ENCODE measurements at regions not wholly inside any gene's neighbourhood (a gene's known extent, or its start where the extent isn't known, plus 50 kb on each side); places are given as distances from the start of the nearest gene placed in this dataset.

- Histone ChIP-seq H3K4me1 (ENCODE audit: control insufficient read depth, insufficient read depth, low read length) (peaks cover 13% of the 10 kb centered on the region), H3K27ac (ENCODE audit: low read depth, low read length) (no peak overlapping the region), H3K9ac (ENCODE audit: low read length) (no peak overlapping the region), H3K4me3 (ENCODE audit: low read depth, low read length) (no peak overlapping the region), H3K36me3 (ENCODE audit: control insufficient read depth, insufficient read depth, low read length) (no peaks in the 10 kb centered on the region), H3K9me3 (ENCODE audit: control insufficient read depth, insufficient read depth, low read depth, low read length) (no peaks in the 10 kb centered on the region), H3K27me3 (ENCODE audit: control insufficient read depth, insufficient read depth, low read length) (no peaks in the 10 kb centered on the region)
Observed at GRCh38 chr9:7284117-7284516, 515.5 kb downstream of the DMAC1 start.

DNA sequence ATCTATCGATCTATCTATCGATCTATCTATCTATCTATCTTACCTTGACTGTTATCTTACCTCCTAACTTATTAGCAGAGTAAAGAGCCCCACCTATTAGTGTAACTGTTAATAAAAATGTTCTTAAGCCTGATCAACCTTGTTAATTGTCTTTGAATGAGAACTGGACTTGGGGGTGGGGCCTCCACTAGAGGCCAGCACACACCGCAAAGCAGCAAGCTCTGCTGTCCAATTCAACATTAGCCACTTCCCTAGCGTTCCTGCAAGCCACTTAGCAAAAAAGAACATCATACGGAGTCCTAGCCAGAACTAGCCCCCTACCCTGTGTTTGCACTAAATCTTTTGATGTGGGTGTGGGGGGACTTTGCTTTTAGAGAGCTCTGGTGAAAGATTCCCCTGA is 515.8 kb downstream of the KDM4C start:
- no peak overlapping the region for H3K4me3 ChIP-seq (ENCODE audit: low read depth, low read length)
- H3K36me3 ChIP-seq (ENCODE audit: control insufficient read depth, insufficient read depth, low read length): no peaks in the 10 kb centered on the region
- no peak overlapping the region for H3K9ac ChIP-seq (ENCODE audit: low read length)

DNA sequence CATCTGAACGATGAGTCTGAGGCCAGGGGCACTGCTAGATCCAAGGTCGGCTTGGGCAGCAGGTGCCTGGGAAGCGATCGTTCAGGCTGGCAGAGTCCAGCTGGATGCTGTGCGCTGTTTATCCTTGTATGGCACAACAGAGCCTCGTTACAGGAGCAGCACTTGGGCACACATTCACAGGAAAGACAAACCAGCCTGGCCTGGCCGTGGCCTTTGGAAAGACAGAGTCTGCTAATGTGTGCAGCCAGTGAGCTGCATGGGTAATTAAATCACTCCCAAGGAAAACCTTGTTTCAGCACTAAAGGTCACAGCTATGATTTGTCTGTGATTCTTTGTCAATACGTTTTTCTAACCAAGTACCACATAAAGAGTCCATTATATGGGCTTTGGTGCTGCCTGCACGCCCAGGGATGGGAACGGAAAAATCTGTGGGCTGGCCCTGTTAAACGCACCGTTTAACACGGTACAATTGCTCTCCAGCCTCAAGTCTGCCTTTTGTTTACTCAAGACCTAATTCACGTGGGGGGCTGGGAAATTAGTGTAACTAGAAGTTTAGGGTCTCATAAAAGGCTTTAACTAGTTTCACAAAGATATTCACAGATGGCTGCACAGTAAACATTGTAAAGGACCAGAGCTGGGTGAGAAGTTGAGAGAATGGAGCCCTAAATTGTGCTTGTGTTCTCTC is 509.3 kb downstream of the KDM4C start:
- Histone ChIP-seq H3K4me1 (ENCODE audit: control insufficient read depth, insufficient read depth, low read length) (peaks cover 9% of the 10 kb centered on the region), H3K27ac (ENCODE audit: low read depth, low read length) (no peak overlapping the region), H3K9me3 (ENCODE audit: control insufficient read depth, insufficient read depth, low read depth, low read length) (no peaks in the 10 kb centered on the region), H3K27me3 (ENCODE audit: control insufficient read depth, insufficient read depth, low read length) (peaks cover 3% of the 10 kb centered on the region; the same call in 1 of the 2 replicates), H3K9ac (ENCODE audit: low read length) (no peak overlapping the region), H3K4me3 (ENCODE audit: low read depth, low read length) (no peak overlapping the region), H3K36me3 (ENCODE audit: control insufficient read depth, insufficient read depth, low read length) (no peaks in the 10 kb centered on the region)

More for the DNA sequence above, 515.8 kb downstream of the KDM4C start:
- H3K4me1 ChIP-seq (ENCODE audit: control insufficient read depth, insufficient read depth, low read length): no peaks in the 10 kb centered on the region
- no peak overlapping the region for H3K27ac ChIP-seq (ENCODE audit: low read depth, low read length)
- H3K9me3 ChIP-seq (ENCODE audit: control insufficient read depth, insufficient read depth, low read depth, low read length): peaks cover 4% of the 10 kb centered on the region; the same call in 1 of the 2 replicates
- H3K27me3 ChIP-seq (ENCODE audit: control insufficient read depth, insufficient read depth, low read length): peaks cover 3% of the 10 kb centered on the region; the same call in 1 of the 2 replicates

- no peaks in the 10 kb centered on the region for H3K36me3 ChIP-seq (ENCODE audit: control insufficient read depth, insufficient read depth, low read length)
- H3K4me3 ChIP-seq (ENCODE audit: low read depth, low read length): no peak overlapping the region
- no peak overlapping the region for H3K9ac ChIP-seq (ENCODE audit: low read length)
- no peak overlapping the region for H3K27ac ChIP-seq (ENCODE audit: low read depth, low read length)
- H3K9me3 ChIP-seq (ENCODE audit: control insufficient read depth, insufficient read depth, low read depth, low read length): no peaks in the 10 kb centered on the region
- H3K27me3 ChIP-seq (ENCODE audit: control insufficient read depth, insufficient read depth, low read length): peaks cover 3% of the 10 kb centered on the region; the same call in 1 of the 2 replicates
- H3K4me1 ChIP-seq (ENCODE audit: control insufficient read depth, insufficient read depth, low read length): peaks cover 13% of the 10 kb centered on the region
Observed at GRCh38 chr9:7265181-7265580, 507.4 kb downstream of the KDM4C start.

GRCh38 chr9:7259544-7260241 is 501.9 kb downstream of the KDM4C start:
- Histone ChIP-seq H3K9ac (ENCODE audit: low read length) (no peak overlapping the region), H3K4me1 (ENCODE audit: control insufficient read depth, insufficient read depth, low read length) (peaks cover 4% of the 10 kb centered on the region; the same call in 1 of the 2 replicates), H3K36me3 (ENCODE audit: control insufficient read depth, insufficient read depth, low read length) (no peaks in the 10 kb centered on the region), H3K27me3 (ENCODE audit: control insufficient read depth, insufficient read depth, low read length) (no peaks in the 10 kb centered on the region), H3K4me3 (ENCODE audit: low read depth, low read length) (no peak overlapping the region), H3K27ac (ENCODE audit: low read depth, low read length) (no peak overlapping the region), H3K9me3 (ENCODE audit: control insufficient read depth, insufficient read depth, low read depth, low read length) (no peaks in the 10 kb centered on the region)

GRCh38 chr9:7258688-7259396 is 501.1 kb downstream of the KDM4C start:
- Histone ChIP-seq H3K4me3 (ENCODE audit: low read depth, low read length) (no peak overlapping the region), H3K27me3 (ENCODE audit: control insufficient read depth, insufficient read depth, low read length) (no peaks in the 10 kb centered on the region), H3K27ac (ENCODE audit: low read depth, low read length) (no peak overlapping the region), H3K36me3 (ENCODE audit: control insufficient read depth, insufficient read depth, low read length) (no peaks in the 10 kb centered on the region), H3K9ac (ENCODE audit: low read length) (peak overlapping the region; percentile 64), H3K9me3 (ENCODE audit: control insufficient read depth, insufficient read depth, low read depth, low read length) (no peaks in the 10 kb centered on the region), H3K4me1 (ENCODE audit: control insufficient read depth, insufficient read depth, low read length) (peaks cover 4% of the 10 kb centered on the region; the same call in 1 of the 2 replicates)

- Histone ChIP-seq H3K27ac (ENCODE audit: low read depth, low read length) (no peak overlapping the region), H3K4me3 (ENCODE audit: low read depth, low read length) (no peak overlapping the region), H3K4me1 (ENCODE audit: control insufficient read depth, insufficient read depth, low read length) (no peaks in the 10 kb centered on the region), H3K27me3 (ENCODE audit: control insufficient read depth, insufficient read depth, low read length) (no peaks in the 10 kb centered on the region), H3K9me3 (ENCODE audit: control insufficient read depth, insufficient read depth, low read depth, low read length) (peaks cover under 1% of the 10 kb centered on the region; the same call in 1 of the 2 replicates), H3K36me3 (ENCODE audit: control insufficient read depth, insufficient read depth, low read length) (no peaks in the 10 kb centered on the region), H3K9ac (ENCODE audit: low read length) (no peak overlapping the region)
Observed at GRCh38 chr9:7246917-7247522, 489.2 kb downstream of the KDM4C start.

GRCh38 chr9:7245976-7246580 is 488.3 kb downstream of the KDM4C start:
- H3K27ac ChIP-seq (ENCODE audit: low read depth, low read length): no peak overlapping the region

DNA sequence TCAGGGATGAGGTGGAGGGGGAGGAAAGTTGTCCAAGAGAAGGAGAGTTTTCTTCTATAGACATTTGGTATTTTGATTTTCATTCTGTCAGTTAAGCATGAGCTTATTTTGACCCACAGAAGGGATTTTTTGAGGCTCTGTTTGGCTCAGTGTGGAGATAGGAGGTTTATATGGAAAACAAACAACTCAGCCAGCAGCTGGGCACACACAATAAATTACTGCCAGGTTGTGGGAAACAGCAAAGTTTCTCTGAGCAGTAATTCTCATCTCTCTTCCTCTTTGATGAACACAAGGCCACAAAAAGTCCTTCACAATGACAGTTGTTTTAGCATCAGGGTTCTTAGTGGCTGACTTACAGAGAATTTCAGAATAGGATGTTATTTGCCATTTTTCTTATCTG is 486.1 kb downstream of the KDM4C start:
- Histone ChIP-seq H3K4me3 (ENCODE audit: low read depth, low read length) (no peak overlapping the region), H3K4me1 (ENCODE audit: control insufficient read depth, insufficient read depth, low read length) (peaks cover 22% of the 10 kb centered on the region), H3K9me3 (ENCODE audit: control insufficient read depth, insufficient read depth, low read depth, low read length) (peaks cover 3% of the 10 kb centered on the region; the same call in 1 of the 2 replicates), H3K27ac (ENCODE audit: low read depth, low read length) (no peak overlapping the region), H3K36me3 (ENCODE audit: control insufficient read depth, insufficient read depth, low read length) (no peaks in the 10 kb centered on the region), H3K9ac (ENCODE audit: low read length) (no peak overlapping the region), H3K27me3 (ENCODE audit: control insufficient read depth, insufficient read depth, low read length) (no peaks in the 10 kb centered on the region)

More at GRCh38 chr9:7245976-7246580, 488.3 kb downstream of the KDM4C start:
- peaks cover 3% of the 10 kb centered on the region; the same call in 1 of the 2 replicates for H3K9me3 ChIP-seq (ENCODE audit: control insufficient read depth, insufficient read depth, low read depth, low read length)
- H3K9ac ChIP-seq (ENCODE audit: low read length): no peak overlapping the region
- H3K4me3 ChIP-seq (ENCODE audit: low read depth, low read length): no peak overlapping the region
- H3K36me3 ChIP-seq (ENCODE audit: control insufficient read depth, insufficient read depth, low read length): no peaks in the 10 kb centered on the region
- peaks cover 3% of the 10 kb centered on the region for H3K4me1 ChIP-seq (ENCODE audit: control insufficient read depth, insufficient read depth, low read length)
- no peaks in the 10 kb centered on the region for H3K27me3 ChIP-seq (ENCODE audit: control insufficient read depth, insufficient read depth, low read length)

DNA sequence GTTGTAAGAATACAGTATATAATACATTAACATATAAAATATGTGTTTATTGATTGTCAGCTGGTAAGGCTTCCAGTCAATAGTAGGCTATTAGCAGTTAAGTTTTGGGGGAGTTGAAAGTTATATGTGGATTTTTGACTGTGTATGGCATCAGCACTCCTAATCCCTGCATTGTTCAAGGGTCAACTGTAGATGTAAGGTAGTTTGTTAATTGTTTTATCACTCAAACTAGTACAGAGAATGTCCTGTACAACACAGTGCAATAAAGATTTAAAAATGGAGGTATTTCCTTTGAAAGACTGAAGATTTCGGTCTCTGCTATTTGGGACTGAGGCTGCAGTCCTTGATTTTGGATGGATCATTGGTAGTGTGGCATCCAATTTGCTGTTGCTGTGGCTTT is 484.4 kb downstream of the KDM4C start:
- no peaks in the 10 kb centered on the region for H3K27me3 ChIP-seq (ENCODE audit: control insufficient read depth, insufficient read depth, low read length)
- peaks cover 33% of the 10 kb centered on the region for H3K4me1 ChIP-seq (ENCODE audit: control insufficient read depth, insufficient read depth, low read length)
- no peaks in the 10 kb centered on the region for H3K36me3 ChIP-seq (ENCODE audit: control insufficient read depth, insufficient read depth, low read length)
- H3K27ac ChIP-seq (ENCODE audit: low read depth, low read length): no peak overlapping the region
- H3K9me3 ChIP-seq (ENCODE audit: control insufficient read depth, insufficient read depth, low read depth, low read length): peaks cover 3% of the 10 kb centered on the region; the same call in 1 of the 2 replicates
- no peak overlapping the region for H3K9ac ChIP-seq (ENCODE audit: low read length)
- no peak overlapping the region for H3K4me3 ChIP-seq (ENCODE audit: low read depth, low read length)
